ENCODE measurements at regions not wholly inside any gene's neighbourhood (a gene's known extent, or its start where the extent isn't known, plus 50 kb on each side); places are given as distances from the start of the nearest gene placed in this dataset.
A peak's percentile ranks its signal among the peaks of the same experiment; 100 is the strongest.
"Not testable (repeated sequence)": the region's sequence is repeated elsewhere in the genome, so short reads cannot be mapped to it uniquely, and the experiment has no call there.

DNA sequence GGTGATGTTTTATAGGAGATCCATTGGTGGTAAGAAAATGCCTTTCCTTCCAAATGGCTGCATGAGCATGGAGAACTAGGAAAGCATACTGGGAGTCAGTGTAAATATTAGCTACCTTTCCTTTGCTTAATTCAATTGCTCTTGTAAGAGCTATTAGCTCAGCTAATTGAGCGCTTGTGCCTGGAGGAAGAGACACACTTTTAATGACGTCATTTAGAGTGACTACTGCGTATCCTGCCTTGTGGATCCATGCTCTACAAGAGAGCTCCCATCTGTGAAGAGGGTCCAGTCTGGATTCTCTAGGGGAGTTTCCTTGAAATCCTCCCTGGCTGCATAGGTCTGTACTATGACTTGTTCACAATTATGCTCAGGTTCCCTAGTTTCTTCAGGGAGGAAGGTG, 63.8 kb upstream of the ARRDC3 start:
- H3K27ac Mint-ChIP-seq, result not testable (repeated sequence)

GRCh38 chr5:91443761-91444467, 60.8 kb upstream of the ARRDC3 start:
- Mint-ChIP-seq H3K4me1 (ENCODE audit: low read depth) (peaks cover 5% of the 10 kb centered on the region), H3K36me3 (peaks cover 8% of the 10 kb centered on the region), H3K27me3 (no peaks in the 10 kb centered on the region), H3K9me3 (ENCODE audit: low read depth) (peaks cover 5% of the 10 kb centered on the region), H3K4me3 (no peak overlapping the region), H3K27ac (no peak overlapping the region)

More for the DNA sequence above, 63.8 kb upstream of the ARRDC3 start:
- H3K4me3 Mint-ChIP-seq; H3K9me3 Mint-ChIP-seq (ENCODE audit: low read depth); H3K36me3 Mint-ChIP-seq; H3K4me1 Mint-ChIP-seq (ENCODE audit: low read depth); H3K27me3 Mint-ChIP-seq: not testable (repeated sequence)

DNA sequence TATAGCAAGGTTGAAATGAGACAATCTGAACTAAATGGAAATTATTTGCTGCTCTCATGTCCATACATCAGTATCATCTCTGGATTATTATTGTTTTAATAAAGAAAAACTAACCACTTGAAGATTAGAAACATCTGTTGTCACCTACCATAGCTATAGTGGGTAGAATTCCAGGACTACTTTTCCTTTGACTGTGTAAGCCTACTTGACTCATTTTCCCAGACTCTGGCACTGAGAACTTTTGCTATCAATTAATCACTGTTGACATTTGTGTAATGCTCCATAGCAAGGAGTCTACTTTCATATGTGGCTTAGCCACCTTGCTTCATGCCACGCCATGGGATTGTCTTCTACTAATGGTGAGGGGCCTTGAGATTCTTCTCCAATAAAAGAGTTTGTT, 59.9 kb upstream of the ARRDC3 start:
- Mint-ChIP-seq H3K9me3 (ENCODE audit: low read depth) (peaks cover 2% of the 10 kb centered on the region), H3K4me1 (ENCODE audit: low read depth) (peaks cover 13% of the 10 kb centered on the region), H3K4me3 (no peak overlapping the region), H3K36me3 (peaks cover 6% of the 10 kb centered on the region), H3K27me3 (no peaks in the 10 kb centered on the region), H3K27ac (no peak overlapping the region)

- no peaks in the 10 kb centered on the region for H3K27me3 Mint-ChIP-seq
- peaks cover 4% of the 10 kb centered on the region for H3K36me3 Mint-ChIP-seq
- peaks cover 25% of the 10 kb centered on the region for H3K4me1 Mint-ChIP-seq (ENCODE audit: low read depth)
- no peak overlapping the region for H3K27ac Mint-ChIP-seq
- no peaks in the 10 kb centered on the region for H3K9me3 Mint-ChIP-seq (ENCODE audit: low read depth)
- H3K4me3 Mint-ChIP-seq, result no peak overlapping the region
Observed at GRCh38 chr5:91441082-91441481, 58.0 kb upstream of the ARRDC3 start.

- H3K4me3 Mint-ChIP-seq, result no peak overlapping the region
- H3K27me3 Mint-ChIP-seq, result no peaks in the 10 kb centered on the region
- no peaks in the 10 kb centered on the region for H3K9me3 Mint-ChIP-seq (ENCODE audit: low read depth)
- H3K4me1 Mint-ChIP-seq (ENCODE audit: low read depth), result peaks cover 47% of the 10 kb centered on the region
- peaks cover 4% of the 10 kb centered on the region for H3K36me3 Mint-ChIP-seq
- H3K27ac Mint-ChIP-seq, result no peak overlapping the region
Observed at GRCh38 chr5:91438871-91439270, 55.8 kb upstream of the ARRDC3 start.

- peaks cover 52% of the 10 kb centered on the region for H3K4me1 Mint-ChIP-seq (ENCODE audit: low read depth)
- H3K4me3 Mint-ChIP-seq, result no peak overlapping the region
Observed at GRCh38 chr5:91436241-91436640, 53.1 kb upstream of the ARRDC3 start.

GRCh38 chr5:91434348-91434747, 51.2 kb upstream of the ARRDC3 start:
- no peaks in the 10 kb centered on the region for H3K9me3 Mint-ChIP-seq (ENCODE audit: low read depth)
- peaks cover 48% of the 10 kb centered on the region for H3K4me1 Mint-ChIP-seq (ENCODE audit: low read depth)
- peak overlapping the region; percentile 64 for H3K4me3 Mint-ChIP-seq
- no peaks in the 10 kb centered on the region for H3K27me3 Mint-ChIP-seq
- H3K27ac Mint-ChIP-seq, result peak overlapping the region; percentile 92
- peaks cover 3% of the 10 kb centered on the region for H3K36me3 Mint-ChIP-seq

More at GRCh38 chr5:91436241-91436640, 53.1 kb upstream of the ARRDC3 start:
- no peak overlapping the region for H3K27ac Mint-ChIP-seq
- no peaks in the 10 kb centered on the region for H3K9me3 Mint-ChIP-seq (ENCODE audit: low read depth)
- H3K27me3 Mint-ChIP-seq, result no peaks in the 10 kb centered on the region
- no peaks in the 10 kb centered on the region for H3K36me3 Mint-ChIP-seq

- Mint-ChIP-seq H3K9me3 (ENCODE audit: low read depth) (no peaks in the 10 kb centered on the region), H3K36me3 (peaks cover 3% of the 10 kb centered on the region), H3K27me3 (no peaks in the 10 kb centered on the region), H3K27ac (peak overlapping the region; percentile 92), H3K4me1 (ENCODE audit: low read depth) (peaks cover 46% of the 10 kb centered on the region), H3K4me3 (peak overlapping the region; percentile 64)
Observed at GRCh38 chr5:91433861-91434260, 50.7 kb upstream of the ARRDC3 start.
